H1 (cell line): ENCODE measurements at regions not wholly inside any gene's neighbourhood (a gene's known extent, or its start where the extent isn't known, plus 50 kb on each side); places are given as distances from the start of the nearest gene placed in this dataset.

Experiments
- BACH1 ChIP-seq: IDR thresholded peaks from 2 replicates; pipeline ENCODE4 v1.6.1; 2012; ENCODE audit warnings: low read length, improper control_type of control experiment
- CBX5 ChIP-seq: fragments of 300-800, 300-1000 bp; sonication (generic); IDR thresholded peaks from 2 replicates; pipeline ENCODE4 v1.7.1; 2016; ENCODE audit warnings: antibody characterized with exemption, low read length, low read depth
- FOSL1 ChIP-seq: IDR thresholded peaks from 2 replicates; pipeline ENCODE4 v1.6.1; 2011; ENCODE audit warnings: mild to moderate bottlenecking, low read depth, low read length, moderate library complexity; ENCODE audit not compliant: insufficient read depth
- GTF2F1 ChIP-seq: IDR thresholded peaks from 2 replicates; pipeline ENCODE4 v1.6.1; 2012; ENCODE audit warnings: low read depth, low read length, improper control_type of control experiment, borderline replicate concordance
- KDM5A ChIP-seq: fragments of 200-600 bp; IDR thresholded peaks from 2 replicates; pipeline ENCODE4 v1.7.1; 2012; ENCODE audit warnings: mild to moderate bottlenecking, low read length, inconsistent platforms, mixed read lengths
- POLR2AphosphoS5 ChIP-seq: IDR thresholded peaks from 2 replicates; pipeline ENCODE4 v1.6.1; 2011; ENCODE audit warnings: low read depth, low read length
- RAD21 ChIP-seq, 2 experiments: IDR thresholded peaks in 1 of 2; conservative IDR thresholded peaks in 1 of 2; 2 replicates each; pipeline ENCODE4 v1.6.1; 2011; ENCODE audit warnings: low read depth in 2 of 2, low read length in 2 of 2, improper control_type of control experiment in 1 of 2, inconsistent platforms in 1 of 2, mild to moderate bottlenecking in 1 of 2, moderate library complexity in 1 of 2
- SIRT6 ChIP-seq: IDR thresholded peaks from one replicate; pipeline ENCODE4 v1.7.1; 2012; ENCODE audit warnings: low read length, inconsistent platforms
- SP1 ChIP-seq: IDR thresholded peaks from 2 replicates; pipeline ENCODE4 v1.6.1; 2011; ENCODE audit warnings: low read depth, low read length
- TF ChIP-seq, protein P1 (sequence below): IDR thresholded peaks from 2 replicates; pipeline ENCODE4 v1.6.1; 2011; ENCODE audit warnings: low read length, improper control_type of control experiment
- TF ChIP-seq, protein P2 (sequence below): IDR thresholded peaks from 2 replicates; pipeline ENCODE4 v1.6.1; 2011; ENCODE audit warnings: low read depth, mild to moderate bottlenecking, low read length; ENCODE audit not compliant: insufficient read depth

DNA sequence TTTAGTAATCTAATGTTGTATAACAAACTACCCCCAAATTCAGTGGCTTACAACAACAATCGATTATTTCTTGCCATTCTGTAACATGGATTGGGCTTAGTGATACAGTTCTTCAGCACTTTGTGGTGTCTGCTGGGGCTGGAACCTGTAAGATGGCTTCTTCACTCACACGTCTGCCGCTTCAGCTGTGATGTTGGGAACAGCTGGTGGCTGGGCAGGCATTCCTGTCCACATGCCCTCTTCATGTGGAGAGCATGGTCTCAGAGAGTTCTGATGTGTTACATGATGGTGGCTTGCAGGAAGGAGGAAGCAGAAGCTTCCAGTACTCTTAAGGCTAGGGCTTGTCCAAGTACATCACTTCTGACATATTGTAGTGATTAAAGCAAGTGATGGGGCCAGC lies 276.9 kb downstream of the PTBP2 start (continued):
- TF ChIP-seq, protein P1, sequence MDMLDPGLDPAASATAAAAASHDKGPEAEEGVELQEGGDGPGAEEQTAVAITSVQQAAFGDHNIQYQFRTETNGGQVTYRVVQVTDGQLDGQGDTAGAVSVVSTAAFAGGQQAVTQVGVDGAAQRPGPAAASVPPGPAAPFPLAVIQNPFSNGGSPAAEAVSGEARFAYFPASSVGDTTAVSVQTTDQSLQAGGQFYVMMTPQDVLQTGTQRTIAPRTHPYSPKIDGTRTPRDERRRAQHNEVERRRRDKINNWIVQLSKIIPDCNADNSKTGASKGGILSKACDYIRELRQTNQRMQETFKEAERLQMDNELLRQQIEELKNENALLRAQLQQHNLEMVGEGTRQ, result no peak
- no peak for TF ChIP-seq GTF2F1
- TF ChIP-seq SP1, result no peak
- TF ChIP-seq, protein P2, sequence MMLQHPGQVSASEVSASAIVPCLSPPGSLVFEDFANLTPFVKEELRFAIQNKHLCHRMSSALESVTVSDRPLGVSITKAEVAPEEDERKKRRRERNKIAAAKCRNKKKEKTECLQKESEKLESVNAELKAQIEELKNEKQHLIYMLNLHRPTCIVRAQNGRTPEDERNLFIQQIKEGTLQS, result no peak
- no peak for TF ChIP-seq CBX5
- no peak for TF ChIP-seq FOSL1
- no peak for TF ChIP-seq KDM5A
- TF ChIP-seq RAD21 (IDR thresholded peaks at IDR 0.05 in 1 of 2, conservative IDR thresholded peaks at IDR 0.05 in 1 of 2; ENCODE audit: low read depth in 2 of 2, low read length in 2 of 2), result no peak
- TF ChIP-seq BACH1, result no peak
- TF ChIP-seq POLR2AphosphoS5, result no peak
- TF ChIP-seq SIRT6, result no peak
